GM23248 (cell line): ENCODE measurements at regions not wholly inside any gene's neighbourhood (a gene's known extent, or its start where the extent isn't known, plus 50 kb on each side); places are given as distances from the start of the nearest gene placed in this dataset.
A peak's percentile ranks its signal among the peaks of the same experiment; 100 is the strongest.

Source experiments
- DNase-seq: peaks from one replicate; pipeline ENCODE4 v3.0.0-alpha.2; 2015
- H2AFZ ChIP-seq: fragments of 200-600 bp; sonication (generic); 2 replicates; pipeline ENCODE4 v1.6.1; 2016; ENCODE audit warnings: antibody characterized with exemption
- H3F3A ChIP-seq: fragments of 200-600 bp; sonication (generic); 2 replicates; pipeline ENCODE4 v1.6.1; 2016; ENCODE audit warnings: mild to moderate bottlenecking, antibody characterized with exemption, mixed run types; ENCODE audit not compliant: insufficient read depth
- H3K27ac ChIP-seq: fragments of 200-600 bp; sonication (generic); 2 replicates; pipeline ENCODE4 v1.5.1; 2016; ENCODE audit warnings: mild to moderate bottlenecking
- H3K27me3 ChIP-seq: fragments of 200-600 bp; sonication (generic); replicated peaks from 2 replicates; pipeline ENCODE4 v1.6.1; 2016; ENCODE audit warnings: mild to moderate bottlenecking; ENCODE audit not compliant: insufficient read depth
- H3K36me3 ChIP-seq: fragments of 200-600 bp; sonication (generic); 2 replicates; pipeline ENCODE4 v1.6.1; 2016; ENCODE audit warnings: low read depth, mild to moderate bottlenecking
- H3K4me1 ChIP-seq: fragments of 200-600 bp; sonication (generic); 2 replicates; pipeline ENCODE4 v1.6.1; 2016; ENCODE audit warnings: mild to moderate bottlenecking; ENCODE audit not compliant: insufficient read depth
- H3K4me2 ChIP-seq: fragments of 200-600 bp; sonication (generic); one replicate; pipeline ENCODE4 v1.6.1; 2016; ENCODE audit warnings: mild to moderate bottlenecking; ENCODE audit not compliant: unreplicated experiment
- H3K4me3 ChIP-seq: fragments of 200-600 bp; sonication (generic); 2 replicates; pipeline ENCODE4 v1.5.1; 2016; ENCODE audit warnings: mild to moderate bottlenecking
- H3K79me2 ChIP-seq: fragments of 200-600 bp; sonication (generic); 2 replicates; pipeline ENCODE4 v1.6.1; 2016; ENCODE audit warnings: mild to moderate bottlenecking; ENCODE audit not compliant: insufficient read depth
- H3K9ac ChIP-seq: fragments of 200-600 bp; sonication (generic); 2 replicates; pipeline ENCODE4 v1.6.1; 2016; ENCODE audit warnings: mild to moderate bottlenecking
- H3K9me2 ChIP-seq: fragments of 200-600 bp; sonication (generic); 2 replicates; pipeline ENCODE4 v1.6.1; 2016; ENCODE audit warnings: mixed run types, mild to moderate bottlenecking, moderate library complexity; ENCODE audit not compliant: insufficient read depth
- H3K9me3 ChIP-seq: fragments of 200-600 bp; sonication (generic); one replicate; pipeline ENCODE4 v1.6.1; 2017; ENCODE audit warnings: low read depth
- H4K20me1 ChIP-seq: fragments of 200-600 bp; sonication (generic); 2 replicates; pipeline ENCODE4 v1.6.0; 2016; ENCODE audit not compliant: insufficient read depth
- EZH2 ChIP-seq: fragments of 200-600 bp; sonication (generic); IDR thresholded peaks from 2 replicates; pipeline ENCODE4 v1.6.1; 2018; ENCODE audit warnings: antibody characterized with exemption, mild to moderate bottlenecking; ENCODE audit not compliant: insufficient read depth, poor library complexity, severe bottlenecking
- EZH2phosphoT487 ChIP-seq: fragments of 200-600 bp; sonication (generic); IDR thresholded peaks from 2 replicates; pipeline ENCODE4 v1.6.1; 2018; ENCODE audit warnings: antibody characterized with exemption, moderate library complexity, mild to moderate bottlenecking, low read depth; ENCODE audit not compliant: insufficient read depth
- WGBS, 2 experiments: methylation state at CpG; one replicate each; pipeline ENCODE4 v1.1.6; 2015 to 2017; ENCODE audit warnings: low lambda C conversion rate in 2 of 2, low coverage in 1 of 2; ENCODE audit errors: missing lambda C conversion rate in 2 of 2; 5-methylcytosine and 5-hydroxymethylcytosine counted together
- in situ Hi-C: fragments of 300-500 bp; cut with MboI; formaldehyde crosslinking; loops from 2 replicates; pipeline ENCODE4 v1.15.0; 2020

DNA sequence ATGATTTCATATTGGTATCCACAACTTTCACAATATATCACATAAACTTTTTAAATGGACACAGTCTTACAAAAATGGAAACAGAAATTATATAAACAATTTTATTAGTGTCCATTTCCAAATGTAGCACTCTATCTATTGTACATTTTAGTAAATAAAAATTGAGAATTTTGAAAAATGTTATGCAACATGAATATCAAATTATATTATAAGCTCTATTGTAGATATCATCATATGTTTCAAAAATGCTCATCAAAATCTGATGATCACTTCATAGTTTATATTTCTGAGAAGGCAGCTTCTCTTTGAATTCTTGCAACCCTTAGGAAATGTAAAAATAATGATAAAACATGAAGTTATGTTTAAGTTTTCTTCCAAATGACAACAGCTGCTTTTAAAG lies 1928.6 kb downstream of the PCDH9 start:
- no peaks in the 10 kb centered on the region for H3F3A ChIP-seq
- no peaks in the 10 kb centered on the region for H3K9me2 ChIP-seq
- TF ChIP-seq EZH2 (no peak), EZH2phosphoT487 (no peak)
- H2AFZ ChIP-seq = no peak overlapping the region
- no peaks in the 10 kb centered on the region for H3K79me2 ChIP-seq
- H3K4me2 ChIP-seq = no peak overlapping the region
- H3K27me3 ChIP-seq = no peaks in the 10 kb centered on the region
- no peaks in the 10 kb centered on the region for H4K20me1 ChIP-seq
- H3K36me3 ChIP-seq = no peaks in the 10 kb centered on the region
- H3K27ac ChIP-seq = no peak overlapping the region
- in situ Hi-C loops = no loop called here
- no peaks in the 10 kb centered on the region for H3K4me1 ChIP-seq
- no peak for DNase-seq
- no peaks in the 10 kb centered on the region for H3K9me3 ChIP-seq
- no peak overlapping the region for H3K9ac ChIP-seq
- no peak overlapping the region for H3K4me3 ChIP-seq

DNA sequence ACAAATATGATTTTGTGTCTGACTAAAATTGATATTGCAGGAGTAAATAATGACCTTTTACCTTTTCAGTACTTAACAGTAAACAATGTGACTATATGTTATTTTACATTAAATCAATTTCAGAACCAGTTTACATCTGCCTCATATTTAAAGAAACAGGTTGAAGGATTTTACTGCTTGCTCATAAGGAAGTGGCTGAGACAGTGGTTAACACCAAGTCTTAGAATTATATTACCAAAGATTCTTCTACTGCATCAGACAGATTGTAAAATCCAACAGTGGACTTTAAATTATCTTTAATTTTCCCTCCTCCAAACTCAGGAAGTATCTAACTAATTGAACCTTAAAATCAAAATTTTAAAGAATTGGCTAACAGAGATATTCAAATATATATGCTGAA lies 1929.9 kb downstream of the PCDH9 start:
- no peaks in the 10 kb centered on the region for H3K36me3 ChIP-seq
- no peaks in the 10 kb centered on the region for H3K27me3 ChIP-seq
- H3F3A ChIP-seq = no peaks in the 10 kb centered on the region
- no peaks in the 10 kb centered on the region for H4K20me1 ChIP-seq
- DNase-seq = no peak
- H2AFZ ChIP-seq = no peak overlapping the region
- no peak overlapping the region for H3K4me3 ChIP-seq
- no peak overlapping the region for H3K4me2 ChIP-seq
- in situ Hi-C loops = no loop called here
- H3K27ac ChIP-seq = no peak overlapping the region
- no peaks in the 10 kb centered on the region for H3K9me3 ChIP-seq
- no peaks in the 10 kb centered on the region for H3K4me1 ChIP-seq
- H3K79me2 ChIP-seq = no peaks in the 10 kb centered on the region
- H3K9ac ChIP-seq = no peak overlapping the region
- H3K9me2 ChIP-seq = no peaks in the 10 kb centered on the region
- TF ChIP-seq EZH2 = no peak
- no peak for TF ChIP-seq EZH2phosphoT487

DNA sequence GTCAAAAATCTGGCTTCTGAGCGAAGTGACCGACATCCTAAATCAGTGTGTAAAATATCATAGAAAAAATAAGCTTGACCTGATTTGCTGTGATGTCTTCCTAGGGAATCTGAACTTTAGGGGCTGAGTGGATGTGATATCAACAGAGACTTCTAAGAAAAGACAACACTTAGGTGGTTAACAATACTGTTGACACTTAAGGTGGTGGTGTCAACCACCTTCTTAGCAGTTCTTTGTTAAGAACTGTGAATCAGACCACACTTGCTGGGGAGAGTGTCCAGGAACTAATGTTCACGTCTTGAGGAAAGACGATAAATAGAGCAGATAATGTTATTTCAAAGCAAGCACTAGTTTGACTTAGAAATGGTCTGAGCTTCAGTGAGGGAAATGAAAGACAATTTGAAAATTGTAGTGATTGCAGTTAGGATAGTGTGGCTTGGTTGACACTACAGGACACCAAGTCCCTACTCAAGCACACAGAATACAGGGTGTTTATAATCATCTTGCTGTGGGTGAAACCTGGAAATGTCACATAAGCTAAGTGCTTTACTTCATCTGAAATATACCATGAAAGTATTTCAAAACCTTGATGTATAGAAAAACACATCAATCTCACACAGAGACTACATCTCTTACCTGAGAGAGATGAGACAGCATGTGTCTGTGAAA lies 1936.5 kb downstream of the PCDH9 start:
- no peaks in the 10 kb centered on the region for H3K9me2 ChIP-seq
- no peaks in the 10 kb centered on the region for H3K79me2 ChIP-seq
- TF ChIP-seq EZH2phosphoT487 (no peak), EZH2 (no peak)
- H3K27me3 ChIP-seq = no peaks in the 10 kb centered on the region
- no peaks in the 10 kb centered on the region for H4K20me1 ChIP-seq
- H3K4me3 ChIP-seq = no peak overlapping the region
- H3K9me3 ChIP-seq = no peaks in the 10 kb centered on the region
- WGBS, 2 experiments = 38 to 44% methylated on average over 4 of the region's 4 CpGs
- no peak overlapping the region for H3K27ac ChIP-seq
- H2AFZ ChIP-seq = no peak overlapping the region
- DNase-seq = no peak
- in situ Hi-C loops = no loop called here
- H3K4me2 ChIP-seq = no peak overlapping the region
- no peaks in the 10 kb centered on the region for H3K4me1 ChIP-seq
- H3K9ac ChIP-seq = no peak overlapping the region
- H3F3A ChIP-seq = no peaks in the 10 kb centered on the region
- H3K36me3 ChIP-seq = no peaks in the 10 kb centered on the region

- no peak overlapping the region for H3K4me3 ChIP-seq
- 20 to 21% methylated on average over 2 of the region's 2 CpGs for WGBS, 2 experiments
- H3K4me1 ChIP-seq = no peaks in the 10 kb centered on the region
- H3K9me2 ChIP-seq = no peaks in the 10 kb centered on the region
- no peak for TF ChIP-seq EZH2
- TF ChIP-seq EZH2phosphoT487 = no peak
- no peak overlapping the region for H3K9ac ChIP-seq
- DNase-seq = peak; percentile 8
- in situ Hi-C loops = no loop called here
- no peaks in the 10 kb centered on the region for H3K79me2 ChIP-seq
- H2AFZ ChIP-seq = no peak overlapping the region
- H3K27ac ChIP-seq = no peak overlapping the region
- H3F3A ChIP-seq = no peaks in the 10 kb centered on the region
- no peak overlapping the region for H3K4me2 ChIP-seq
- no peaks in the 10 kb centered on the region for H4K20me1 ChIP-seq
- no peaks in the 10 kb centered on the region for H3K27me3 ChIP-seq
- H3K9me3 ChIP-seq = no peaks in the 10 kb centered on the region
- no peaks in the 10 kb centered on the region for H3K36me3 ChIP-seq
These were observed 1937.6 kb downstream of the PCDH9 start for GRCh38 chr13:65292488-65292901.

DNA sequence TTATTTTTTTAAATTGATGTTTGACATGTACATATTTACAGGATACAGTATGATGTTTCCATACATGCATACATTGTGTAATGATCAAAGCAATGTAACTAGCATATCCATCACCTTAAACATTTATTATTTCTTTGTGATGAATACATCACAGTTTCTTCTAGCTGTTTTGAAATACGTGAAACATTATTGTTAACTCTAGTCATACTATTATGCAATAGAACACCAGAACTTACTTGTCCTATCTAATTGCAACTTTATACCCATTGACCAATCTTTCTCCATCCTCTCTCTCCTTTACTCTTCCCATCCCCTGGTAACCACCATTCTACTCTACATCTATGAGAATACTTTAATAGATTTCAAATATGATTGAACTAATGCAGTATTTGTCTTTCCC lies 1942.7 kb downstream of the PCDH9 start:
- Histone ChIP-seq H2AFZ (no peak overlapping the region), H3K9me3 (no peaks in the 10 kb centered on the region), H4K20me1 (no peaks in the 10 kb centered on the region), H3K4me1 (no peaks in the 10 kb centered on the region), H3K9ac (no peak overlapping the region), H3K27me3 (no peaks in the 10 kb centered on the region), H3K36me3 (no peaks in the 10 kb centered on the region), H3K9me2 (no peaks in the 10 kb centered on the region), H3F3A (no peaks in the 10 kb centered on the region), H3K79me2 (no peaks in the 10 kb centered on the region), H3K4me3 (no peak overlapping the region), H3K4me2 (no peak overlapping the region), H3K27ac (no peak overlapping the region)
- no peak for DNase-seq
- 35 to 41% methylated on average over 1 of the region's 1 CpG for WGBS, 2 experiments
- in situ Hi-C loops = no loop called here
- TF ChIP-seq EZH2 (no peak), EZH2phosphoT487 (no peak)
